ENCODE measurements at regions not wholly inside any gene's neighbourhood (a gene's known extent, or its start where the extent isn't known, plus 50 kb on each side); places are given as distances from the start of the nearest gene placed in this dataset.

GRCh38 chr21:33997436-33997835 lies 75.9 kb upstream of the MRPS6 start:
- H3K27ac ChIP-seq (ENCODE audit: insufficient read length, low read depth, low read length): no peak overlapping the region
- H3K4me1 ChIP-seq (ENCODE audit: insufficient read depth, low read length): no peaks in the 10 kb centered on the region
- no peak overlapping the region for H2BK5ac ChIP-seq (ENCODE audit: insufficient read length, low read length)
- H3K23me2 ChIP-seq (ENCODE audit: insufficient read length, low read depth, low read length, poor library complexity, severe bottlenecking): no peaks in the 10 kb centered on the region
- no peak overlapping the region for H3K56ac ChIP-seq (ENCODE audit: insufficient read length, low read depth, low read length)
- H4K20me1 ChIP-seq (ENCODE audit: control insufficient read depth, insufficient read depth, insufficient read length): no peaks in the 10 kb centered on the region
- peaks cover 6 to 7% of the 10 kb centered on the region in 2 experiments; a peak in 4 of 5 replicates for H3K9me3 Mint-ChIP-seq
- H3K36me3 Mint-ChIP-seq (ENCODE audit: insufficient read depth in 1 of 3, low read depth in 3 of 3): peaks cover 0 to 5% (median 2%) of the 10 kb centered on the region in 3 experiments; a peak in 3 of 7 replicates
- no peak overlapping the region for H4K91ac ChIP-seq (ENCODE audit: insufficient read length, low read depth, low read length)
- H2AFZ ChIP-seq (ENCODE audit: low read length): no peak overlapping the region
- H3K79me2 ChIP-seq (ENCODE audit: insufficient read depth, low read length): no peaks in the 10 kb centered on the region
- H3K79me1 ChIP-seq (ENCODE audit: insufficient read depth, low read depth, low read length, poor library complexity, severe bottlenecking): no peaks in the 10 kb centered on the region
- no peak overlapping the region for H3K4me3 Mint-ChIP-seq
- DNase-seq: no peak
- no peak overlapping the region for H3K23ac ChIP-seq (ENCODE audit: insufficient read length, low read depth, low read length)
- H3K14ac ChIP-seq (ENCODE audit: insufficient read depth, low read length): no peak overlapping the region
- no peak overlapping the region for H4K8ac ChIP-seq (replicated peaks; ENCODE audit: insufficient read length, low read depth, low read length)
- no peak overlapping the region for H3K27ac Mint-ChIP-seq
- H3T11ph ChIP-seq (ENCODE audit: low read length): no peak overlapping the region
- H2AK5ac ChIP-seq (ENCODE audit: insufficient read length, low read length): no peak overlapping the region
- H3K9me3 ChIP-seq (ENCODE audit: control insufficient read depth, low read depth, low read length): no peaks in the 10 kb centered on the region
- H3K9ac ChIP-seq (ENCODE audit: extremely low read depth, insufficient read length, low read length): no peak overlapping the region
- no peak overlapping the region for H3K18ac ChIP-seq (ENCODE audit: insufficient read length, low read depth, low read length)
- no peaks in the 10 kb centered on the region; a peak in 1 of 4 replicates for H3K4me1 Mint-ChIP-seq
- no peak overlapping the region for H2BK12ac ChIP-seq (ENCODE audit: insufficient read length, low read depth, low read length)
- no peak overlapping the region for H2BK20ac ChIP-seq (ENCODE audit: low read depth, low read length, poor library complexity, severe bottlenecking)
- H2BK15ac ChIP-seq (ENCODE audit: low read depth, low read length): no peak overlapping the region
- no peak for TF ChIP-seq CTCF (conservative IDR thresholded peaks at IDR 0.05)
- H3K27me3 Mint-ChIP-seq (ENCODE audit: low read depth): 0 out of 2 replicates have a peak, but pooled peaks cover 3% of the 10 kb centered on the region
- H3K4me2 ChIP-seq (ENCODE audit: insufficient read depth, insufficient read length, low read length): no peak overlapping the region
- no peak overlapping the region for H3K4ac ChIP-seq (ENCODE audit: low read depth, low read length)
- H3K27me3 ChIP-seq (ENCODE audit: insufficient read depth, low read length): no peaks in the 10 kb centered on the region
- H2BK120ac ChIP-seq (ENCODE audit: low read depth, low read length, poor library complexity, severe bottlenecking): no peak overlapping the region
- H4K5ac ChIP-seq (ENCODE audit: insufficient read length, low read depth, low read length): no peak overlapping the region
